Hepatocyte (in vitro differentiated cells): ENCODE measurements at regions not wholly inside any gene's neighbourhood (a gene's known extent, or its start where the extent isn't known, plus 50 kb on each side); places are given as distances from the start of the nearest gene placed in this dataset.

Source experiments
- CTCF ChIP-seq: fragments of 200-600 bp; sonication (generic); IDR thresholded peaks from 2 replicates; pipeline ENCODE4 v1.5.1; 2016; ENCODE audit warnings: antibody characterized with exemption, mild to moderate bottlenecking; ENCODE audit not compliant: poor library complexity
- EZH2 ChIP-seq: fragments of 200-600 bp; sonication (generic); IDR thresholded peaks from 2 replicates; pipeline ENCODE4 v1.6.1; 2016; ENCODE audit warnings: antibody characterized with exemption, mild to moderate bottlenecking, borderline replicate concordance

DNA sequence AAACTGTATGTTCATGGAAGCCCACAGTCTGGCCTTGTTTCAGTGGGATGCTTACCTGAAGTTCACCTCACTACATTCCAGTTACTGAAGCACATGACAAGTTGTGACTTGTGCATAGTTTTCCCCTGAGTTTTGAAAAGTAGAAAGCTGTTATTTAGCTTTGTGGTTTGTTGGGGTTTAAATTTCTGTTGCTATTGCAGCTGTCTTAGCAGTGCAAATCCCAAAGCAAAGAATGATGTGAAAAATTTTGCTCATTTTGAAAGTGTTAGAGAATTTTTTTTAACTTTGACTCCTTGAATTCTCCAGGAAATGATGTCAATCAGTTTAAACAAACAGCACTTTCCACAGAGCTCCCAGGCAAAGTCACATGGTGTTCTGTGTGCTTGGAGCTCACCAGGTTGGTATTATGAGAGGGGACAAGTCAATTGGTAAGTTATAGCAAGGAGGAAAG is 268.4 kb downstream of the ADGRG6 start:
- TF ChIP-seq CTCF (no peak), EZH2 (no peak)
